Neuronal stem cell (in vitro differentiated cells): ENCODE measurements at regions not wholly inside any gene's neighbourhood (a gene's known extent, or its start where the extent isn't known, plus 50 kb on each side); places are given as distances from the start of the nearest gene placed in this dataset.

ENCODE experiments used
- DNase-seq: peaks from one replicate; pipeline ENCODE4 v3.0.0-alpha.2; 2013; ENCODE audit warnings: low spot score
- H2AFZ ChIP-seq: one replicate; pipeline ENCODE4 v1.6.1; 2013; ENCODE audit warnings: mild to moderate bottlenecking, low read length, inconsistent platforms
- H2AK5ac ChIP-seq: 2 replicates; pipeline ENCODE4 v1.6.1; 2013; ENCODE audit warnings: low read depth, mild to moderate bottlenecking, inconsistent platforms, low read length, moderate library complexity, mixed read lengths
- H2BK120ac ChIP-seq: 2 replicates; pipeline ENCODE4 v1.6.1; 2013; ENCODE audit warnings: low read depth, mild to moderate bottlenecking, inconsistent platforms, low read length, moderate library complexity, mixed read lengths
- H2BK12ac ChIP-seq: one replicate; pipeline ENCODE4 v1.6.1; 2013; ENCODE audit warnings: low read length, inconsistent platforms
- H2BK15ac ChIP-seq: 2 replicates; pipeline ENCODE4 v1.6.1; 2013; ENCODE audit warnings: mild to moderate bottlenecking, low read length, inconsistent platforms, mixed read lengths
- H2BK5ac ChIP-seq: one replicate; pipeline ENCODE4 v1.6.1; 2013; ENCODE audit warnings: inconsistent platforms, mild to moderate bottlenecking, low read length, moderate library complexity
- H3K14ac ChIP-seq: one replicate; pipeline ENCODE4 v1.6.1; 2013; ENCODE audit warnings: low read length, inconsistent platforms
- H3K18ac ChIP-seq: 2 replicates; pipeline ENCODE4 v1.6.1; 2013; ENCODE audit warnings: low read length, inconsistent platforms
- H3K23ac ChIP-seq: 2 replicates; pipeline ENCODE4 v1.6.1; 2013; ENCODE audit warnings: low read depth, mild to moderate bottlenecking, mixed read lengths, low read length, inconsistent platforms; ENCODE audit not compliant: poor library complexity
- H3K27ac ChIP-seq: replicated peaks from 3 replicates; pipeline ENCODE4 v1.5.1; 2013; ENCODE audit warnings: low read length, inconsistent platforms
- H3K27me3 ChIP-seq, 3 experiments: 2 replicates each; pipeline ENCODE4 v1.6.1; 2013; ENCODE audit warnings: low read length in 3 of 3, mild to moderate bottlenecking in 2 of 3, inconsistent platforms in 1 of 3, low read depth in 1 of 3, mixed read lengths in 1 of 3, moderate library complexity in 1 of 3; ENCODE audit not compliant: control insufficient read depth in 3 of 3, insufficient read depth in 3 of 3
- H3K36me3 ChIP-seq, 2 donors: replicated peaks in 1 of 2; 2 replicates each; pipeline ENCODE4 v1.6.1; 2013; ENCODE audit warnings: low read length in 2 of 2; ENCODE audit not compliant: control insufficient read depth in 2 of 2, insufficient read depth in 2 of 2
- H3K4ac ChIP-seq: 2 replicates; pipeline ENCODE4 v1.6.1; 2013; ENCODE audit warnings: inconsistent platforms, mild to moderate bottlenecking, low read length, moderate library complexity
- H3K4me1 ChIP-seq, 2 donors: 1 replicate in 1 of 2; 2 replicates in 1 of 2; pipeline ENCODE4 v1.6.1; 2013; ENCODE audit warnings: low read length in 2 of 2, low read depth in 1 of 2; ENCODE audit not compliant: control insufficient read depth in 2 of 2, insufficient read depth in 1 of 2
- H3K4me2 ChIP-seq: one replicate; pipeline ENCODE4 v1.6.1; 2013; ENCODE audit warnings: mild to moderate bottlenecking, low read length, inconsistent platforms; ENCODE audit not compliant: insufficient read depth, poor library complexity, severe bottlenecking
- H3K4me3 ChIP-seq, 2 donors: 2 replicates each; pipeline ENCODE4 v1.5.1; 2013; ENCODE audit warnings: low read length in 2 of 2, mild to moderate bottlenecking in 2 of 2, inconsistent platforms in 1 of 2, moderate library complexity in 1 of 2
- H3K79me1 ChIP-seq: one replicate; pipeline ENCODE4 v1.6.1; 2013; ENCODE audit warnings: low read depth, mild to moderate bottlenecking, inconsistent platforms, low read length, moderate library complexity
- H3K9ac ChIP-seq: one replicate; pipeline ENCODE4 v1.6.1; 2013; ENCODE audit warnings: mild to moderate bottlenecking, low read depth, low read length, inconsistent platforms; ENCODE audit not compliant: poor library complexity
- H3K9me3 ChIP-seq, 2 donors: replicated peaks in 1 of 2; 2 replicates each; pipeline versions ENCODE3 to v1.6.1; 2013; ENCODE audit warnings: low read length in 2 of 2, mild to moderate bottlenecking in 2 of 2, inconsistent platforms in 1 of 2, low read depth in 1 of 2, mixed read lengths in 1 of 2, moderate library complexity in 1 of 2; ENCODE audit not compliant: control insufficient read depth in 2 of 2, insufficient read depth in 1 of 2
- H4K8ac ChIP-seq: one replicate; pipeline ENCODE4 v1.6.1; 2013; ENCODE audit warnings: low read depth, mild to moderate bottlenecking, inconsistent platforms, low read length, moderate library complexity
- H4K91ac ChIP-seq: one replicate; pipeline ENCODE4 v1.6.1; 2013; ENCODE audit warnings: low read length, low read depth, mild to moderate bottlenecking, inconsistent platforms; ENCODE audit not compliant: poor library complexity
- WGBS, 2 donors: extraction: QIAGEN DNeasy Blood & Tissue Kit; methylation state at CpG; one replicate each; pipeline ENCODE4 v1.1.7; 2013; ENCODE audit warnings: missing lambda C conversion rate in 2 of 2, mixed read lengths in 1 of 2; ENCODE audit not compliant: insufficient read length in 2 of 2, insufficient replicate concordance in 1 of 2; ENCODE audit errors: extremely low coverage in 2 of 2; 5-methylcytosine and 5-hydroxymethylcytosine counted together

DNA sequence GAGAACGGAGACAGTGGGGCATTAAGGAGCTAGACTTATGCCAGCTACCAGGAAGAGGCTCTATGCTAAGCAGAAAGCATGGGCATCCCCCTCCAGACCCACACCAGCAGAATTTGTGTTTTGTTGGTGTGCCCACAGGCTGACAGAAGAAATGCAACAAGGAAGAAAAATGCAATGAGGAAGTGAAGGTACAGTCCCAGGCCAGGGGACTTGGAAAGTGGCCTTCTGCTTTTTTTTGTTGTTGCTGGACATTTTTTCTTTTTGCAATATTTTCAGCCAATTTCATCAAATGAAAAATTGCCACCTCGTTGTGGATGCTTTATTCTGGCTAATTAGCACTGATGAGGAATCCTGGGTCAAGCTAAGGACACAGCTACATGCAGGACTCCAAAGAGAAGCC is 167.7 kb downstream of the TSHZ3 start:
- no peak overlapping the region for H3K14ac ChIP-seq
- H3K79me1 ChIP-seq = no peaks in the 10 kb centered on the region
- no peak overlapping the region for H2BK120ac ChIP-seq
- H3K4ac ChIP-seq = no peak overlapping the region
- no peak overlapping the region for H2AFZ ChIP-seq
- no CpG with 5 or more reads among the region's 2 CpGs for WGBS, 2 donors
- no peaks in the 10 kb centered on the region for H3K27me3 ChIP-seq
- H3K23ac ChIP-seq = no peak overlapping the region
- H2BK15ac ChIP-seq = no peak overlapping the region
- H3K27ac ChIP-seq = no peak overlapping the region
- no peak overlapping the region for H2BK5ac ChIP-seq
- no peak overlapping the region for H2BK12ac ChIP-seq
- H3K4me3 ChIP-seq = no peak overlapping the region
- no peak overlapping the region for H3K18ac ChIP-seq
- H3K9me3 ChIP-seq = peaks cover 0 to 3% of the 10 kb centered on the region in 2 donors
- H4K8ac ChIP-seq = no peak overlapping the region
- H2AK5ac ChIP-seq = no peak overlapping the region
- H3K4me1 ChIP-seq = no peaks in the 10 kb centered on the region
- no peak overlapping the region for H3K4me2 ChIP-seq
- H3K36me3 ChIP-seq = no peaks in the 10 kb centered on the region
- H3K9ac ChIP-seq = no peak overlapping the region
- H4K91ac ChIP-seq = no peak overlapping the region
- DNase-seq = no peak

DNA sequence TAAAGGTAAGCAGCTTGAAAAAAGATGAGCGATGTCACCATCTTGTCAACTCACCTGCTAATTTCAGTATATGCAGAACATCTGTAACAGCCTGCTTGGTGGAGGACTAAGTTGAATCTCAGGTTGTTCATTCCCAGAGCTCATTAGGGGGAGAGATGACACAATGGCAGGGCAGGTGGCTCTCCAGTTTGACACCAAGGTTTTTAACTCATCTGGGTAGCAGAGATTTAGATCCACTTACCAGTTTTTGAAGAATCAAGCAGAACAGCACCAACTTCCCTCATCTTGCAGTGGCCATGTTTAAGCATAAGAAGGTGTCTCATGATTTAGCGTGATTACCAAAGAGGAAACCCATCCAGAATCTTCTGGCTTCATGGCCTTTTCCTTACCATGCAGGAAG is 168.3 kb downstream of the TSHZ3 start:
- Histone ChIP-seq H4K8ac (no peak overlapping the region), H3K27me3 (no peaks in the 10 kb centered on the region), H3K23ac (no peak overlapping the region), H2AFZ (no peak overlapping the region), H2BK12ac (no peak overlapping the region), H2BK15ac (no peak overlapping the region), H3K9ac (no peak overlapping the region), H2BK120ac (no peak overlapping the region), H3K4me1 (no peaks in the 10 kb centered on the region), H3K9me3 (peaks cover 0 to 3% of the 10 kb centered on the region in 2 donors), H3K4me3 (no peak overlapping the region), H3K18ac (no peak overlapping the region), H2AK5ac (no peak overlapping the region), H3K27ac (no peak overlapping the region), H3K14ac (no peak overlapping the region), H2BK5ac (no peak overlapping the region), H3K79me1 (no peaks in the 10 kb centered on the region), H3K4ac (no peak overlapping the region), H4K91ac (no peak overlapping the region), H3K36me3 (no peaks in the 10 kb centered on the region), H3K4me2 (no peak overlapping the region)
- DNase-seq = no peak
- no CpG with 5 or more reads among the region's 2 CpGs for WGBS, 2 donors

DNA sequence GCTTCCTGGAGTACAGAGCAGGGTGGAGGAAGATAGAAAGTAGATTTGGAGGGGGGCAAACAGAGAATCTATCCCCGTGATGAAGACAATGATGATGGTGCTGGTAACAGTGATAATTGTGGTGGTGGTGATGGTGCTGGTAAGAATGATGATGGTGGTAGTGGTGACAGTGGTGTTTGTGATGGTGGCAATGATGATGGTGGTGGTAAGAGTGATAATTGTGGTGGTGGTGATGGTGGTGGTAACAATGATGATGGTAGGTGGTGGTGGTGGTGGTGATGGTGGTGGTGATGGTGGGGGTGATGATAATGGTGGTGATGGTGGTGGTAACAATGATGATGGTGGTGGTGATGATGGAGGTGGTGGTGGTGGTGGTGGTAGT is 169.8 kb downstream of the TSHZ3 start:
- H2AFZ ChIP-seq = no peak overlapping the region
- H3K27ac ChIP-seq = no peak overlapping the region
- H3K9ac ChIP-seq = no peak overlapping the region
- no peak overlapping the region for H2BK15ac ChIP-seq
- WGBS, 2 donors = no CpG with 5 or more reads among the region's 1 CpG
- H3K27me3 ChIP-seq = no peaks in the 10 kb centered on the region
- H3K79me1 ChIP-seq = no peaks in the 10 kb centered on the region
- H3K14ac ChIP-seq = no peak overlapping the region
- H4K8ac ChIP-seq = no peak overlapping the region
- no peak overlapping the region for H2AK5ac ChIP-seq
- no peak overlapping the region for H2BK12ac ChIP-seq
- H3K36me3 ChIP-seq = no peaks in the 10 kb centered on the region
- no peak overlapping the region for H3K23ac ChIP-seq
- H4K91ac ChIP-seq = no peak overlapping the region
- H3K4ac ChIP-seq = no peak overlapping the region
- H3K4me1 ChIP-seq = no peaks in the 10 kb centered on the region
- H2BK120ac ChIP-seq = no peak overlapping the region
- H2BK5ac ChIP-seq = no peak overlapping the region
- no peak for DNase-seq
- H3K4me3 ChIP-seq = no peak overlapping the region
- no peak overlapping the region for H3K4me2 ChIP-seq
- H3K9me3 ChIP-seq = peaks cover 0 to 3% of the 10 kb centered on the region in 2 donors
- H3K18ac ChIP-seq = no peak overlapping the region

DNA sequence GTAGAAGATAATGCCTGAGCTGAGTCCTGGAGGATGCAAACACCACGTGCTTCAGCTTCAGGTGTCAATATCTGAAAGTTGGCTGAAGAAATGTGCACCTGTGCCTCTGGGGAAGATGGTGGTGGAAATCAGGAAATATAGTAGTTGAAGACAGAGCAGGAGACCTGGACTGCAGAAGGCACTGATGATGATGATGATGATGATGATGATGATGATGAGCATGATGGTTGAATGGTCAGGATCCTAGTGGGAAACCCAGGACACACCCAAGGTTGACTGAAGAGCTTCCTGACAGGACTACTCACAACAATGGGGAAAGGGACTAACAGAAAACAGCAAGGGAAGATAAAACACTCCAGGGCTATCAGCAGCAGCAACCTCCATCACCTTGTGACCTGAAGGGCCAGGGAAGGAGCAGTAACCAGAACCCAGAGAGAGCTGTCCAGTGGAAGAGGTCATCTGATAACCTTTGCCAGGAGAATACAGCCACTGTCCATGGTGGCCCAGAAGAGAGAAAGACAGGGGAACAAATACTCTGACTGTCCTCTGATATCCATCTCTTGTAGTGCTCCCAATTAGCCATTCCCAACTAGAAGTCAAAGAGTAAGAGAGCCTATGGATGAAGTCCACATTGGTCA is 170.3 kb downstream of the TSHZ3 start:
- Histone ChIP-seq H2AK5ac (no peak overlapping the region), H3K23ac (no peak overlapping the region), H3K14ac (no peak overlapping the region), H3K27ac (no peak overlapping the region), H3K36me3 (no peaks in the 10 kb centered on the region), H2BK120ac (no peak overlapping the region), H2BK15ac (no peak overlapping the region), H4K8ac (no peak overlapping the region), H3K27me3 (no peaks in the 10 kb centered on the region), H4K91ac (no peak overlapping the region), H3K18ac (no peak overlapping the region), H3K4me2 (no peak overlapping the region), H2BK5ac (no peak overlapping the region), H2AFZ (no peak overlapping the region), H3K4me1 (no peaks in the 10 kb centered on the region), H3K4me3 (no peak overlapping the region), H2BK12ac (no peak overlapping the region), H3K9me3 (peaks cover 0 to 3% of the 10 kb centered on the region in 2 donors), H3K9ac (no peak overlapping the region), H3K79me1 (no peaks in the 10 kb centered on the region), H3K4ac (no peak overlapping the region)
- no CpG with 5 or more reads among the region's 1 CpG for WGBS, 2 donors
- no peak for DNase-seq
